Gastrocnemius medialis (tissue), 4 donors: ENCODE measurements at regions not wholly inside any gene's neighbourhood (a gene's known extent, or its start where the extent isn't known, plus 50 kb on each side); places are given as distances from the start of the nearest gene placed in this dataset.

ENCODE experiments used
- CTCF ChIP-seq, 5 experiments: fragments of 450-650 bp in 3 of 5; fragments of 200-600 bp in 2 of 5; sonication (generic) in 2 of 5; IDR thresholded peaks in 4 of 5; conservative IDR thresholded peaks in 1 of 5; 1 replicate in 4 of 5; 2 replicates in 1 of 5; pipeline ENCODE4 v1.5.1; 2016 to 2019; ENCODE audit warnings: antibody characterized with exemption in 5 of 5, mild to moderate bottlenecking in 3 of 5, moderate library complexity in 3 of 5
- POLR2A ChIP-seq, 2 donors: fragments of 450-650 bp; IDR thresholded peaks; one replicate each; pipeline ENCODE4 v1.6.1; 2017; ENCODE audit warnings: antibody characterized with exemption in 2 of 2, mild to moderate bottlenecking in 2 of 2, moderate library complexity in 2 of 2

GRCh38 chr6:12618296-12618695 is 98.3 kb upstream of the PHACTR1 start:
- no peak for TF ChIP-seq CTCF (IDR thresholded peaks at IDR 0.05 in 4 of 5, conservative IDR thresholded peaks at IDR 0.05 in 1 of 5)
- no peak for TF ChIP-seq POLR2A (IDR thresholded peaks at IDR 0.05)
